ENCODE measurements at regions not wholly inside any gene's neighbourhood (a gene's known extent, or its start where the extent isn't known, plus 50 kb on each side); places are given as distances from the start of the nearest gene placed in this dataset.

- FAIRE-seq (no peak), ATAC-seq (no peak), DNase-seq (ENCODE audit: low read depth, low spot score) (no peak)
- WGBS (ENCODE audit: insufficient coverage, insufficient replicate concordance, low lambda C conversion rate, missing lambda C conversion rate), result 4% methylated on average over 4 of the region's 4 CpGs
- H3K4me1 ChIP-seq (ENCODE audit: control insufficient read depth, insufficient read depth, low read length), result no peaks in the 10 kb centered on the region
- ChIA-PET POLR2A (no interaction called here), CTCF (no interaction called here), RAD21 (ENCODE audit: unreplicated experiment) (no interaction called here), SMC1A (ENCODE audit: uncharacterized antibody, unreplicated experiment) (interaction anchor here (1.8 kb wide), 1 partner anchor 20 kb away, joined by 5 read pairs; no protein-coding TSS in a partner anchor)
- H3K36me3 ChIP-seq (ENCODE audit: control insufficient read depth in 2 of 2, insufficient read depth in 2 of 2, low read length in 1 of 2), result no peaks in the 10 kb centered on the region
- H3K4me3 ChIP-seq, result no peak overlapping the region
- H2AFZ ChIP-seq (ENCODE audit: control insufficient read depth, low read depth, low read length), result no peak overlapping the region
- H3K9me3 ChIP-seq (replicated peaks; ENCODE audit: control insufficient read depth, insufficient read depth, low read length), result no peaks in the 10 kb centered on the region; the same call in 2 of the 3 replicates
- H4K20me1 ChIP-seq (ENCODE audit: control insufficient read depth, insufficient read depth), result no peaks in the 10 kb centered on the region
- H3K27ac ChIP-seq (ENCODE audit: control insufficient read depth, insufficient read depth), result no peak overlapping the region
- no peak overlapping the region for H3K9ac ChIP-seq (ENCODE audit: control insufficient read depth, insufficient read depth, low read length)
- H3K27me3 ChIP-seq (replicated peaks in 1 of 2; ENCODE audit: control insufficient read depth in 2 of 2, insufficient read depth in 2 of 2, low read length in 1 of 2), result 0 out of 4 replicates have a peak, but pooled peaks cover 0 to 2% of the 10 kb centered on the region in 2 experiments
- in situ Hi-C loops (cut with MboI), result loop anchor here (10.0 kb wide), 1 partner anchor 318 kb away; no protein-coding TSS in a partner anchor
- intact Hi-C loops (cut with micrococcal nuclease; ENCODE audit: unreplicated experiment), result no loop called here
- no peak overlapping the region for H3K4me2 ChIP-seq (ENCODE audit: control insufficient read depth, insufficient read depth)
- no TSS peak for BruUV-seq (replicated peaks)
- no peaks in the 10 kb centered on the region for H3K79me2 ChIP-seq (ENCODE audit: control insufficient read depth, insufficient read depth, low read length)
- no peak for TF ChIP-seq ZNF274 (IDR thresholded peaks at IDR 0.05; ENCODE audit: insufficient read depth, insufficient read length)
- TF ChIP-seq E4F1 (IDR thresholded peaks at IDR 0.05; ENCODE audit: borderline replicate concordance, partially characterized antibody), result no peak
- no peak for TF ChIP-seq RAD21 (IDR thresholded peaks at IDR 0.05; ENCODE audit: insufficient read depth, low read depth, low read length)
- TF ChIP-seq BRCA1 (IDR thresholded peaks at IDR 0.05; ENCODE audit: low read depth, low read length), result no peak
- TF ChIP-seq USF2 (IDR thresholded peaks at IDR 0.05; ENCODE audit: borderline replicate concordance, low read depth, low read length), result no peak
- no peak for TF ChIP-seq TCF3 (IDR thresholded peaks at IDR 0.05; ENCODE audit: borderline replicate concordance, insufficient read depth, low read depth, low read length)
- TF ChIP-seq CBX5 (IDR thresholded peaks at IDR 0.05; ENCODE audit: low read depth), result no peak
- no peak for TF ChIP-seq NBN (IDR thresholded peaks at IDR 0.05)
Measured at GRCh38 chr3:55172913-55173312, 245.1 kb upstream of the LRTM1 start.

Data from GM12878 (cell line).